ENCODE measurements at regions not wholly inside any gene's neighbourhood (a gene's known extent, or its start where the extent isn't known, plus 50 kb on each side); places are given as distances from the start of the nearest gene placed in this dataset.

GRCh38 chr4:155570661-155571060 is 96.0 kb upstream of the GUCY1A1 start:
- DNase-seq: no peak
- H3K4me1 ChIP-seq (ENCODE audit: control insufficient read depth, insufficient read depth, low read depth, low read length): peaks cover 2% of the 10 kb centered on the region
- H4K8ac ChIP-seq (ENCODE audit: low read length): no peak overlapping the region
- no peak overlapping the region for H2BK12ac ChIP-seq (ENCODE audit: low read length in 2 of 2)
- H3K14ac ChIP-seq (ENCODE audit: low read length in 2 of 2): no peak overlapping the region
- 67% methylated on average over 1 of the region's 2 CpGs for WGBS
- H2BK5ac ChIP-seq (ENCODE audit: low read depth, low read length, poor library complexity, severe bottlenecking): no peak overlapping the region
- H3K9me3 ChIP-seq (ENCODE audit: control insufficient read depth, low read length): no peaks in the 10 kb centered on the region
- H3K79me1 ChIP-seq (replicated peaks; ENCODE audit: low read length, poor library complexity, severe bottlenecking): no peaks in the 10 kb centered on the region
- no peak overlapping the region for H3K4me3 ChIP-seq (ENCODE audit: insufficient read depth in 1 of 2, low read depth in 1 of 2, low read length in 2 of 2)
- H3K27me3 ChIP-seq (ENCODE audit: control insufficient read depth in 1 of 2, insufficient read depth in 1 of 2, low read length in 2 of 2): no peaks in the 10 kb centered on the region
- H2AK5ac ChIP-seq (ENCODE audit: low read length, severe bottlenecking): no peak overlapping the region
- no peak overlapping the region for H2AFZ ChIP-seq (ENCODE audit: low read depth, low read length)
- no peak overlapping the region for H3K4me2 ChIP-seq (ENCODE audit: low read length, poor library complexity, severe bottlenecking)
- no peaks in the 10 kb centered on the region for H3K36me3 ChIP-seq (ENCODE audit: control insufficient read depth in 1 of 2, insufficient read depth in 2 of 2, low read depth in 1 of 2, low read length in 2 of 2)
- H3K27ac ChIP-seq (ENCODE audit: low read length, poor library complexity, severe bottlenecking): no peak overlapping the region
- H4K91ac ChIP-seq (ENCODE audit: low read length): no peak overlapping the region
- H2BK15ac ChIP-seq (ENCODE audit: low read depth, poor library complexity, severe bottlenecking): no peak overlapping the region
- H3K9ac ChIP-seq (ENCODE audit: low read length): peak overlapping the region; percentile 62
- peak overlapping the region in 1 of 2 experiments; percentile 33 for H3K18ac ChIP-seq (ENCODE audit: low read depth in 1 of 2, low read length in 2 of 2)
- H2BK120ac ChIP-seq (ENCODE audit: low read depth, low read length): no peak overlapping the region
- H3K4ac ChIP-seq (ENCODE audit: low read depth in 1 of 2, low read length in 2 of 2): no peak overlapping the region
- H3K23ac ChIP-seq (ENCODE audit: low read length in 2 of 2): no peak overlapping the region

- Histone ChIP-seq H2BK15ac (ENCODE audit: low read depth, poor library complexity, severe bottlenecking) (no peak overlapping the region), H2BK12ac (ENCODE audit: low read length in 2 of 2) (no peak overlapping the region), H3K4me2 (ENCODE audit: low read length, poor library complexity, severe bottlenecking) (no peak overlapping the region), H3K27me3 (ENCODE audit: control insufficient read depth in 1 of 2, insufficient read depth in 1 of 2, low read length in 2 of 2) (no peaks in the 10 kb centered on the region), H3K79me1 (replicated peaks; ENCODE audit: low read length, poor library complexity, severe bottlenecking) (no peaks in the 10 kb centered on the region), H3K14ac (ENCODE audit: low read length in 2 of 2) (no peak overlapping the region), H3K23ac (ENCODE audit: low read length in 2 of 2) (no peak overlapping the region), H3K9ac (ENCODE audit: low read length) (peak overlapping the region; percentile 62), H3K4ac (ENCODE audit: low read depth in 1 of 2, low read length in 2 of 2) (no peak overlapping the region), H2AK5ac (ENCODE audit: low read length, severe bottlenecking) (no peak overlapping the region), H4K91ac (ENCODE audit: low read length) (no peak overlapping the region), H2BK5ac (ENCODE audit: low read depth, low read length, poor library complexity, severe bottlenecking) (no peak overlapping the region), H3K36me3 (ENCODE audit: control insufficient read depth in 1 of 2, insufficient read depth in 2 of 2, low read depth in 1 of 2, low read length in 2 of 2) (no peaks in the 10 kb centered on the region), H3K4me1 (ENCODE audit: control insufficient read depth, insufficient read depth, low read depth, low read length) (peaks cover 2% of the 10 kb centered on the region), H2BK120ac (ENCODE audit: low read depth, low read length) (no peak overlapping the region), H4K8ac (ENCODE audit: low read length) (peak overlapping the region; percentile 30), H3K18ac (ENCODE audit: low read depth in 1 of 2, low read length in 2 of 2) (no peak overlapping the region), H3K27ac (ENCODE audit: low read length, poor library complexity, severe bottlenecking) (no peak overlapping the region), H3K4me3 (ENCODE audit: insufficient read depth in 1 of 2, low read depth in 1 of 2, low read length in 2 of 2) (no peak overlapping the region), H2AFZ (ENCODE audit: low read depth, low read length) (no peak overlapping the region), H3K9me3 (ENCODE audit: control insufficient read depth, low read length) (no peaks in the 10 kb centered on the region)
- 89% methylated on average over 4 of the region's 4 CpGs for WGBS
- DNase-seq: no peak
Measured at GRCh38 chr4:155569960-155570515, 96.6 kb upstream of the GUCY1A1 start.

DNA sequence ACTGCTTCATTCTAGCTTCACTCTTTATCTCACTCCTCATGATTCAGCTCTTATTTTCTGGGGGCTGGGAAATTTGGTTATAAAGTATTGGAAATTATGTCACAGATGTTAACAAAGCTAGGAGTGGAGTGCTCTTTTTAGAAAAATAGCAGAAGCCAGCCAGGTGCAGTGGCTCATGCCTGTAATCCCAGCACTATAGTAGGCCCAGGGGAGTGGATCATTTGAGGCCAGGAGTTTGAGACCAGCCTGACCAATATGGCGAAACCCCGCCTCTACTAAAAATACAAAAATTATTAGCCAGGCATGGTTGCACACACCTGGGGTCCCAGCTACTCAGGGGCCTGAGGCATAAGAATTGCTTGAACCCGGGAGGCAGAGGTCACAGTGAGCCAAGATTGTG is 97.2 kb upstream of the GUCY1A1 start:
- H3K4me3 ChIP-seq (ENCODE audit: insufficient read depth in 1 of 2, low read depth in 1 of 2, low read length in 2 of 2): no peak overlapping the region
- H3K27ac ChIP-seq (ENCODE audit: low read length, poor library complexity, severe bottlenecking): no peak overlapping the region
- no peak overlapping the region for H2BK120ac ChIP-seq (ENCODE audit: low read depth, low read length)
- H2AFZ ChIP-seq (ENCODE audit: low read depth, low read length): no peak overlapping the region
- H2BK5ac ChIP-seq (ENCODE audit: low read depth, low read length, poor library complexity, severe bottlenecking): no peak overlapping the region
- no peak overlapping the region for H2AK5ac ChIP-seq (ENCODE audit: low read length, severe bottlenecking)
- H3K4me2 ChIP-seq (ENCODE audit: low read length, poor library complexity, severe bottlenecking): no peak overlapping the region
- no peak overlapping the region for H2BK12ac ChIP-seq (ENCODE audit: low read length in 2 of 2)
- 100% methylated on average over 3 of the region's 3 CpGs for WGBS
- no peaks in the 10 kb centered on the region for H3K27me3 ChIP-seq (ENCODE audit: control insufficient read depth in 1 of 2, insufficient read depth in 1 of 2, low read length in 2 of 2)
- no peaks in the 10 kb centered on the region for H3K79me1 ChIP-seq (replicated peaks; ENCODE audit: low read length, poor library complexity, severe bottlenecking)
- no peak overlapping the region for H4K8ac ChIP-seq (ENCODE audit: low read length)
- H3K23ac ChIP-seq (ENCODE audit: low read length in 2 of 2): no peak overlapping the region
- peaks cover 2% of the 10 kb centered on the region for H3K4me1 ChIP-seq (ENCODE audit: control insufficient read depth, insufficient read depth, low read depth, low read length)
- H3K9ac ChIP-seq (ENCODE audit: low read length): no peak overlapping the region
- no peak overlapping the region for H2BK15ac ChIP-seq (ENCODE audit: low read depth, poor library complexity, severe bottlenecking)
- no peak overlapping the region for H3K18ac ChIP-seq (ENCODE audit: low read depth in 1 of 2, low read length in 2 of 2)
- DNase-seq: no peak
- H3K36me3 ChIP-seq (ENCODE audit: control insufficient read depth in 1 of 2, insufficient read depth in 2 of 2, low read depth in 1 of 2, low read length in 2 of 2): no peaks in the 10 kb centered on the region
- H4K91ac ChIP-seq (ENCODE audit: low read length): no peak overlapping the region
- H3K9me3 ChIP-seq (ENCODE audit: control insufficient read depth, low read length): no peaks in the 10 kb centered on the region
- no peak overlapping the region for H3K14ac ChIP-seq (ENCODE audit: low read length in 2 of 2)
- H3K4ac ChIP-seq (ENCODE audit: low read depth in 1 of 2, low read length in 2 of 2): no peak overlapping the region

DNA sequence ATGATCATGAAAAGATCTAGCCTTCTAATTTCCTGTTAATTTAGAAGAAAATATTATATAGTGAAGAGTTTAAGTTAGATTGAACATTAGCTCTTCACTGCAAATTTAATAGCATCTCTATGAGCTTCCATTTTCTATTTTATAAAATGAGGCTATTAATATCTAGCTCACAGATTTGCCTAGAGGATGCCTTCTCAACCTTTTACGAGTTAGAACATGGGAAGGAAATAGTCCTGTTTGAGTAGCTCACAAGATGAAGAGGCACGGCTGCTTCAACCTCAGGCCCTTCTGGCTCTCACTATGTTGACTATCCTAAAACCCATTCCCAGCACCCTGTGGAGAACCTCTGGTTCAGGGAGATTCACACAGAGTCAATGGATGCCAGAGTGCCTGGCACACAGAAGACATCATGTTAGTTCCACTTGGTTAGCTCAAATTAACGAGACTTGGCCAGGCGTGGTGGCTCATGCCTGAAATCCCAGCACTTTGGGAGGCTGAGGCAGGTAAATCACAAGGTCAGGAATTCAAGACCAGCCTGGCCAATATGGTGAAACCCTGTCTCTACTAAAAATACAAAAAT is 97.9 kb upstream of the GUCY1A1 start:
- Histone ChIP-seq H3K27ac (ENCODE audit: low read length, poor library complexity, severe bottlenecking) (no peak overlapping the region), H4K8ac (ENCODE audit: low read length) (no peak overlapping the region), H3K79me1 (replicated peaks; ENCODE audit: low read length, poor library complexity, severe bottlenecking) (no peaks in the 10 kb centered on the region), H2BK12ac (ENCODE audit: low read length in 2 of 2) (no peak overlapping the region), H3K4ac (ENCODE audit: low read depth in 1 of 2, low read length in 2 of 2) (no peak overlapping the region), H2BK5ac (ENCODE audit: low read depth, low read length, poor library complexity, severe bottlenecking) (no peak overlapping the region), H4K91ac (ENCODE audit: low read length) (no peak overlapping the region), H3K9ac (ENCODE audit: low read length) (no peak overlapping the region), H3K4me3 (ENCODE audit: insufficient read depth in 1 of 2, low read depth in 1 of 2, low read length in 2 of 2) (no peak overlapping the region), H3K23ac (ENCODE audit: low read length in 2 of 2) (no peak overlapping the region), H2BK120ac (ENCODE audit: low read depth, low read length) (no peak overlapping the region), H2AFZ (ENCODE audit: low read depth, low read length) (no peak overlapping the region), H3K18ac (ENCODE audit: low read depth in 1 of 2, low read length in 2 of 2) (peak overlapping the region in 1 of 2 experiments; percentile 48), H3K36me3 (ENCODE audit: control insufficient read depth in 1 of 2, insufficient read depth in 2 of 2, low read depth in 1 of 2, low read length in 2 of 2) (no peaks in the 10 kb centered on the region), H2BK15ac (ENCODE audit: low read depth, poor library complexity, severe bottlenecking) (no peak overlapping the region), H3K4me1 (ENCODE audit: control insufficient read depth, insufficient read depth, low read depth, low read length) (peaks cover 2% of the 10 kb centered on the region), H3K4me2 (ENCODE audit: low read length, poor library complexity, severe bottlenecking) (no peak overlapping the region), H3K9me3 (ENCODE audit: control insufficient read depth, low read length) (no peaks in the 10 kb centered on the region), H3K27me3 (ENCODE audit: control insufficient read depth in 1 of 2, insufficient read depth in 1 of 2, low read length in 2 of 2) (no peaks in the 10 kb centered on the region), H2AK5ac (ENCODE audit: low read length, severe bottlenecking) (no peak overlapping the region), H3K14ac (ENCODE audit: low read length in 2 of 2) (no peak overlapping the region)
- no peak for DNase-seq
- WGBS: 93% methylated on average over 4 of the region's 4 CpGs

All from mesenchymal stem cell (in vitro differentiated cells and primary cell).